GM23338 (cell line): ENCODE measurements at regions not wholly inside any gene's neighbourhood (a gene's known extent, or its start where the extent isn't known, plus 50 kb on each side); places are given as distances from the start of the nearest gene placed in this dataset.

Source experiments
- ATAC-seq: fragments of 200-7000 bp; cut with Tn5 transposase; 3 replicates; pipeline ENCODE4 v1.9.1; 2020
- DNase-seq: peaks from one replicate; pipeline ENCODE4 v3.0.0-alpha.2; 2015; ENCODE audit warnings: low spot score
- H2AFZ ChIP-seq: fragments of 200-600 bp; sonication (generic); 2 replicates; pipeline ENCODE4 v1.8.0; 2016; ENCODE audit warnings: antibody characterized with exemption, mild to moderate bottlenecking, moderate library complexity
- H3F3A ChIP-seq: fragments of 200-600 bp; sonication (generic); replicated peaks from 2 replicates; pipeline ENCODE4 v1.8.0; 2017; ENCODE audit warnings: antibody characterized with exemption, mixed run types, low read depth
- H3K27ac ChIP-seq: fragments of 200-600 bp; sonication (generic); 2 replicates; pipeline ENCODE4 v1.6.1; 2016; ENCODE audit warnings: low read depth
- H3K27me3 ChIP-seq: fragments of 200-600 bp; sonication (generic); 2 replicates; pipeline ENCODE4 v1.8.0; 2016; ENCODE audit warnings: mild to moderate bottlenecking, mixed run types, moderate library complexity; ENCODE audit not compliant: insufficient read depth
- H3K36me3 ChIP-seq: fragments of 200-600 bp; sonication (generic); 2 replicates; pipeline ENCODE4 v1.8.0; 2016; ENCODE audit warnings: mild to moderate bottlenecking; ENCODE audit not compliant: insufficient read depth
- H3K4me1 ChIP-seq: fragments of 200-600 bp; sonication (generic); 2 replicates; pipeline ENCODE4 v1.8.0; 2016; ENCODE audit warnings: mild to moderate bottlenecking, moderate library complexity; ENCODE audit not compliant: insufficient read depth
- H3K4me2 ChIP-seq: fragments of 200-600 bp; sonication (generic); 2 replicates; pipeline ENCODE4 v1.7.1; 2017; ENCODE audit warnings: mixed run types
- H3K4me3 ChIP-seq: fragments of 200-600 bp; sonication (generic); 2 replicates; pipeline ENCODE4 v1.6.1; 2016; ENCODE audit warnings: mixed run types
- H3K79me2 ChIP-seq: fragments of 200-600 bp; sonication (generic); replicated peaks from 2 replicates; pipeline ENCODE4 v1.8.0; 2017; ENCODE audit warnings: mild to moderate bottlenecking; ENCODE audit not compliant: insufficient read depth
- H3K9me2 ChIP-seq: fragments of 200-600 bp; sonication (generic); 2 replicates; pipeline ENCODE4 v1.8.0; 2017; ENCODE audit not compliant: insufficient read depth
- H4K20me1 ChIP-seq: fragments of 200-600 bp; sonication (generic); replicated peaks from 2 replicates; pipeline ENCODE4 v1.8.0; 2017; ENCODE audit warnings: mild to moderate bottlenecking; ENCODE audit not compliant: insufficient read depth
- H3K27ac Mint-ChIP-seq: 2 replicates; pipeline ENCODE4 v1.8.0; 2020; ENCODE audit warnings: inconsistent platforms, mild to moderate bottlenecking, moderate library complexity, mixed read lengths
- H3K27me3 Mint-ChIP-seq: 3 replicates; pipeline ENCODE4 v1.8.0; 2022; ENCODE audit warnings: low read depth, mild to moderate bottlenecking, moderate library complexity, mixed read lengths, inconsistent platforms; ENCODE audit not compliant: insufficient read depth, poor library complexity
- H3K36me3 Mint-ChIP-seq: 3 replicates; pipeline ENCODE4 v1.8.0; 2021; ENCODE audit warnings: low read depth, mild to moderate bottlenecking, inconsistent platforms, moderate library complexity, mixed read lengths
- H3K4me1 Mint-ChIP-seq: 3 replicates; pipeline ENCODE4 v1.8.0; 2020; ENCODE audit warnings: mild to moderate bottlenecking, inconsistent platforms, mixed read lengths
- H3K4me3 Mint-ChIP-seq: 3 replicates; pipeline ENCODE4 v1.8.0; 2021; ENCODE audit warnings: moderate library complexity, mild to moderate bottlenecking, inconsistent platforms, mixed read lengths
- H3K9me3 Mint-ChIP-seq: 3 replicates; pipeline ENCODE4 v1.8.0; 2020; ENCODE audit warnings: moderate library complexity, mild to moderate bottlenecking, inconsistent platforms, mixed read lengths
- CREB1 ChIP-seq: fragments of 250-450 bp; sonication (Bioruptor Pico); IDR thresholded peaks from 2 replicates; pipeline ENCODE4 v1.5.0; 2020; ENCODE audit warnings: low read depth, mild to moderate bottlenecking, moderate library complexity
- CTCF ChIP-seq, 2 experiments: fragments of 200-600 bp in 1 of 2; sonication (generic) in 1 of 2; conservative IDR thresholded peaks; 2 replicates each; pipeline versions ENCODE4 v1.5.1 to v1.6.1; 2016 to 2017; ENCODE audit warnings: antibody characterized with exemption in 2 of 2, low read depth in 2 of 2, mild to moderate bottlenecking in 2 of 2, moderate library complexity in 1 of 2
- ETS1 ChIP-seq: IDR thresholded peaks from 2 replicates; pipeline ENCODE4 v1.6.1; 2016; ENCODE audit warnings: antibody characterized with exemption
- EZH2 ChIP-seq: fragments of 200-600 bp; sonication (generic); IDR thresholded peaks from one replicate; pipeline ENCODE4 v1.8.0; 2017; ENCODE audit warnings: antibody characterized with exemption, mild to moderate bottlenecking, low read depth; ENCODE audit not compliant: unreplicated experiment
- EZH2phosphoT487 ChIP-seq: fragments of 200-600 bp; sonication (generic); IDR thresholded peaks from one replicate; pipeline ENCODE4 v1.8.1; 2018; ENCODE audit warnings: antibody characterized with exemption; ENCODE audit not compliant: unreplicated experiment
- JUNB ChIP-seq: IDR thresholded peaks from one replicate; pipeline ENCODE4 v1.6.1; 2016; ENCODE audit warnings: antibody characterized with exemption; ENCODE audit not compliant: unreplicated experiment
- NANOG ChIP-seq: IDR thresholded peaks from 2 replicates; pipeline ENCODE4 v1.6.1; 2016; ENCODE audit warnings: antibody characterized with exemption, borderline replicate concordance
- POLR2AphosphoS5 ChIP-seq: IDR thresholded peaks from 2 replicates; pipeline ENCODE4 v1.6.1; 2016; ENCODE audit warnings: antibody characterized with exemption, low read depth
- REST ChIP-seq: IDR thresholded peaks from one replicate; pipeline ENCODE4 v1.6.1; 2018; ENCODE audit warnings: antibody characterized with exemption; ENCODE audit not compliant: unreplicated experiment
- STAT1 ChIP-seq: IDR thresholded peaks from one replicate; pipeline ENCODE4 v1.6.1; 2016; ENCODE audit warnings: antibody characterized with exemption; ENCODE audit not compliant: unreplicated experiment
- ZNF114 ChIP-seq: fragments of 250-450 bp; sonication (Bioruptor Pico); IDR thresholded peaks from 2 replicates; pipeline ENCODE4 v1.5.0; 2020; ENCODE audit warnings: mild to moderate bottlenecking, moderate library complexity
- ZNF331 ChIP-seq: fragments of 250-450 bp; sonication (Bioruptor Pico); IDR thresholded peaks from 2 replicates; pipeline ENCODE4 v1.5.0; 2020; ENCODE audit warnings: low read depth, mild to moderate bottlenecking, moderate library complexity
- ZNF462 ChIP-seq: fragments of 250-450 bp; sonication (Bioruptor Pico); IDR thresholded peaks from 2 replicates; pipeline ENCODE4 v1.5.0; 2020; ENCODE audit warnings: mild to moderate bottlenecking, moderate library complexity

- H3K79me2 ChIP-seq, result no peaks in the 10 kb centered on the region
- Mint-ChIP-seq H3K9me3 (no peaks in the 10 kb centered on the region), H3K4me3 (no peak overlapping the region), H3K4me1 (peaks cover 4% of the 10 kb centered on the region; the same call in 2 of the 3 replicates), H3K27me3 (peaks cover 2% of the 10 kb centered on the region), H3K27ac (no peak overlapping the region), H3K36me3 (no peaks in the 10 kb centered on the region)
- no peak overlapping the region for H3K4me3 ChIP-seq
- peak; percentile 34; the same call in 2 of the 3 replicates for ATAC-seq
- H3K27ac ChIP-seq, result no peak overlapping the region
- H2AFZ ChIP-seq, result peak overlapping the region; percentile 95
- no peaks in the 10 kb centered on the region for H4K20me1 ChIP-seq
- H3K4me2 ChIP-seq, result no peak overlapping the region
- H3K27me3 ChIP-seq, result no peaks in the 10 kb centered on the region
- no peak for DNase-seq
- H3K36me3 ChIP-seq, result no peaks in the 10 kb centered on the region
- peaks cover 4% of the 10 kb centered on the region; the same call in 1 of the 2 replicates for H3K4me1 ChIP-seq
- TF ChIP-seq STAT1 (no peak), ZNF331 (CRISPR knock-in tag) (no peak), ETS1 (no peak), JUNB (no peak), ZNF462 (CRISPR knock-in tag) (no peak), ZNF114 (CRISPR knock-in tag) (no peak), EZH2phosphoT487 (no peak), CTCF (conservative IDR thresholded peaks at IDR 0.05; ENCODE audit: low read depth in 2 of 2) (no peak), POLR2AphosphoS5 (no peak), REST (no peak), CREB1 (no peak), EZH2 (no peak), NANOG (no peak)
- no peaks in the 10 kb centered on the region for H3K9me2 ChIP-seq
- H3F3A ChIP-seq, result no peaks in the 10 kb centered on the region
Observed at GRCh38 chr5:147055089-147055826, 176.7 kb upstream of the PPP2R2B start.
